GM08714 (cell line): ENCODE measurements at regions not wholly inside any gene's neighbourhood (a gene's known extent, or its start where the extent isn't known, plus 50 kb on each side); places are given as distances from the start of the nearest gene placed in this dataset.

ENCODE experiments used
- H3K4me3 ChIP-seq: fragments of 200-500 bp; sonication (Bioruptor generic); 2 replicates; pipeline ENCODE4 v1.5.1; 2014; ENCODE audit warnings: mild to moderate bottlenecking, low read length, inconsistent platforms
- ZNF274 ChIP-seq: IDR thresholded peaks from 2 replicates; pipeline ENCODE4 v1.6.1; 2012; ENCODE audit warnings: mild to moderate bottlenecking, low read depth, low read length

- TF ChIP-seq ZNF274: no peak
- H3K4me3 ChIP-seq: no peak overlapping the region
Measured at GRCh38 chr11:109854731-109855130, 238.5 kb upstream of the ZC3H12C start.

GRCh38 chr11:109856928-109857327 is 236.3 kb upstream of the ZC3H12C start:
- TF ChIP-seq ZNF274: no peak
- H3K4me3 ChIP-seq: no peak overlapping the region

- TF ChIP-seq ZNF274: no peak
- no peak overlapping the region for H3K4me3 ChIP-seq
Measured at GRCh38 chr11:109857637-109858036, 235.6 kb upstream of the ZC3H12C start.

GRCh38 chr11:109858152-109858551 is 235.0 kb upstream of the ZC3H12C start:
- TF ChIP-seq ZNF274: no peak
- H3K4me3 ChIP-seq: no peak overlapping the region

- no peak for TF ChIP-seq ZNF274
Measured at GRCh38 chr11:109859045-109859724, 234.0 kb upstream of the ZC3H12C start.

GRCh38 chr11:109862835-109863234 is 230.4 kb upstream of the ZC3H12C start:
- TF ChIP-seq ZNF274: no peak
- no peak overlapping the region for H3K4me3 ChIP-seq

More at GRCh38 chr11:109859045-109859724, 234.0 kb upstream of the ZC3H12C start:
- H3K4me3 ChIP-seq: no peak overlapping the region

GRCh38 chr11:109864151-109864661 is 229.0 kb upstream of the ZC3H12C start:
- H3K4me3 ChIP-seq: no peak overlapping the region; the same call in 1 of the 2 replicates
- TF ChIP-seq ZNF274: no peak

GRCh38 chr11:109864834-109865547 is 228.2 kb upstream of the ZC3H12C start:
- H3K4me3 ChIP-seq: no peak overlapping the region
- TF ChIP-seq ZNF274: no peak

GRCh38 chr11:109865548-109866186 is 227.5 kb upstream of the ZC3H12C start:
- no peak for TF ChIP-seq ZNF274
- H3K4me3 ChIP-seq: no peak overlapping the region

- no peak overlapping the region for H3K4me3 ChIP-seq
- no peak for TF ChIP-seq ZNF274
Measured at GRCh38 chr11:109867784-109868183, 225.4 kb upstream of the ZC3H12C start.

GRCh38 chr11:109869536-109869935 is 223.7 kb upstream of the ZC3H12C start:
- no peak overlapping the region for H3K4me3 ChIP-seq
- no peak for TF ChIP-seq ZNF274

GRCh38 chr11:109870297-109870696 is 222.9 kb upstream of the ZC3H12C start:
- no peak overlapping the region for H3K4me3 ChIP-seq
- no peak for TF ChIP-seq ZNF274

- TF ChIP-seq ZNF274: no peak
- no peak overlapping the region for H3K4me3 ChIP-seq
Measured at GRCh38 chr11:109877043-109877442, 216.1 kb upstream of the ZC3H12C start.

- no peak overlapping the region for H3K4me3 ChIP-seq
- no peak for TF ChIP-seq ZNF274
Measured at GRCh38 chr11:109884501-109884900, 208.7 kb upstream of the ZC3H12C start.

GRCh38 chr11:109885006-109885405 is 208.2 kb upstream of the ZC3H12C start:
- no peak overlapping the region for H3K4me3 ChIP-seq

More at GRCh38 chr11:109885006-109885405, 208.2 kb upstream of the ZC3H12C start:
- TF ChIP-seq ZNF274: no peak
